IMR-90 (cell line): ENCODE measurements at regions not wholly inside any gene's neighbourhood (a gene's known extent, or its start where the extent isn't known, plus 50 kb on each side); places are given as distances from the start of the nearest gene placed in this dataset.
"Not testable (repeated sequence)": the region's sequence is repeated elsewhere in the genome, so short reads cannot be mapped to it uniquely, and the experiment has no call there.

Experiments
- ATAC-seq: fragments of 200-7000 bp; cut with Tn5 transposase; 2 replicates; pipeline ENCODE4 v1.9.1; 2020; ENCODE audit warnings: low read depth, mild to moderate bottlenecking, moderate library complexity
- BruUV-seq: library from RNA; stranded (reverse); fragments of 400-500 nt; replicated peaks from 2 replicates; lab custom pipeline; 2021; lab: Mats Ljungman, UMichigan
- CTCF ChIA-PET: fragments of 300-600 bp; formaldehyde crosslinking; extraction: SDS; loops from one replicate; lab custom pipeline; 2021; ENCODE audit warnings: antibody characterized with exemption; lab: Yijun Ruan, JAX
- POLR2A ChIA-PET: fragments of 300-600 bp; sonication (Branson Sonifier 250); formaldehyde crosslinking; loops from one replicate; lab custom pipeline; 2022; ENCODE audit warnings: antibody characterized with exemption; ENCODE audit not compliant: unreplicated experiment; lab: Charles Lee
- DNase-seq: peaks from one replicate; pipeline ENCODE4 v3.0.0; 2013
- H2AFZ ChIP-seq: replicated peaks from 2 replicates; pipeline ENCODE3; 2013; ENCODE audit warnings: low read length, mild to moderate bottlenecking; ENCODE audit not compliant: poor library complexity
- H2AK5ac ChIP-seq: 2 replicates; pipeline ENCODE4 v1.6.1; 2013; ENCODE audit warnings: low read depth, low read length, inconsistent platforms
- H2AK9ac ChIP-seq: replicated peaks from 2 replicates; pipeline ENCODE3; 2013; ENCODE audit warnings: mild to moderate bottlenecking, low read depth, low read length, moderate library complexity; ENCODE audit not compliant: poor library complexity
- H2BK120ac ChIP-seq: 2 replicates; pipeline ENCODE4 v1.6.1; 2013; ENCODE audit warnings: low read depth, low read length, inconsistent platforms
- H2BK15ac ChIP-seq: 3 replicates; pipeline ENCODE4 v1.6.1; 2013; ENCODE audit warnings: low read depth, low read length, inconsistent platforms
- H2BK20ac ChIP-seq: 2 replicates; pipeline ENCODE4 v1.6.1; 2013; ENCODE audit warnings: low read depth, mild to moderate bottlenecking, inconsistent platforms, low read length, moderate library complexity
- H2BK5ac ChIP-seq: 2 replicates; pipeline ENCODE4 v1.6.1; 2013; ENCODE audit warnings: mild to moderate bottlenecking, low read depth, low read length, inconsistent platforms; ENCODE audit not compliant: poor library complexity, severe bottlenecking
- H3K14ac ChIP-seq: replicated peaks from 2 replicates; pipeline ENCODE4 v1.6.1; 2013; ENCODE audit warnings: low read depth, low read length, inconsistent platforms
- H3K18ac ChIP-seq: 2 replicates; pipeline ENCODE4 v1.6.1; 2013; ENCODE audit warnings: low read depth, low read length, control low read depth
- H3K23ac ChIP-seq: 2 replicates; pipeline ENCODE4 v1.6.1; 2013; ENCODE audit warnings: low read depth, low read length, inconsistent platforms
- H3K27ac ChIP-seq: 2 replicates; pipeline ENCODE4 v1.5.1; 2013; ENCODE audit warnings: mild to moderate bottlenecking, control low read depth, low read length; ENCODE audit not compliant: insufficient read depth
- H3K27me3 ChIP-seq: 2 replicates; pipeline ENCODE4 v1.6.1; 2013; ENCODE audit warnings: low read length; ENCODE audit not compliant: control insufficient read depth, insufficient read depth
- H3K36me3 ChIP-seq: 2 replicates; pipeline ENCODE4 v1.6.1; 2013; ENCODE audit warnings: low read length, mixed read lengths; ENCODE audit not compliant: control insufficient read depth, insufficient read depth
- H3K4ac ChIP-seq: 2 replicates; pipeline ENCODE4 v1.6.1; 2013; ENCODE audit warnings: low read depth, low read length, inconsistent platforms
- H3K4me1 ChIP-seq: 2 replicates; pipeline ENCODE4 v1.6.1; 2013; ENCODE audit warnings: low read length, mixed read lengths; ENCODE audit not compliant: control insufficient read depth, insufficient read depth
- H3K4me2 ChIP-seq: 2 replicates; pipeline ENCODE4 v1.6.1; 2013; ENCODE audit warnings: low read depth, mild to moderate bottlenecking, control low read depth, low read length, moderate library complexity
- H3K4me3 ChIP-seq: 2 replicates; pipeline ENCODE4 v1.5.1; 2013; ENCODE audit warnings: low read depth, mild to moderate bottlenecking, control low read depth, low read length, moderate library complexity; ENCODE audit not compliant: insufficient read depth
- H3K56ac ChIP-seq: 2 replicates; pipeline ENCODE4 v1.6.1; 2013; ENCODE audit warnings: low read length, inconsistent platforms; ENCODE audit not compliant: insufficient read depth; ENCODE audit errors: extremely low read depth
- H3K79me1 ChIP-seq, 2 experiments: 2 replicates each; pipeline ENCODE4 v1.6.1; 2013; ENCODE audit warnings: low read length in 2 of 2, inconsistent platforms in 1 of 2, low read depth in 1 of 2
- H3K9ac ChIP-seq: 2 replicates; pipeline ENCODE4 v1.6.1; 2013; ENCODE audit warnings: low read depth, low read length, control low read depth
- H3K9me1 ChIP-seq: 2 replicates; pipeline ENCODE4 v1.6.1; 2013; ENCODE audit warnings: low read length, inconsistent platforms; ENCODE audit not compliant: insufficient read depth
- H3K9me3 ChIP-seq: 2 replicates; pipeline ENCODE4 v1.6.1; 2013; ENCODE audit warnings: low read length; ENCODE audit not compliant: control insufficient read depth, insufficient read depth
- H4K20me1 ChIP-seq: 2 replicates; pipeline ENCODE4 v1.6.1; 2013; ENCODE audit warnings: low read length, inconsistent platforms; ENCODE audit not compliant: insufficient read depth
- H4K5ac ChIP-seq: 2 replicates; pipeline ENCODE4 v1.6.1; 2013; ENCODE audit warnings: mild to moderate bottlenecking, low read depth, low read length, control low read depth
- H4K8ac ChIP-seq, 2 experiments: 2 replicates each; pipeline ENCODE4 v1.6.1; 2013; ENCODE audit warnings: low read depth in 2 of 2, low read length in 2 of 2, control low read depth in 1 of 2, inconsistent platforms in 1 of 2
- H4K91ac ChIP-seq: 2 replicates; pipeline ENCODE4 v1.6.1; 2013; ENCODE audit warnings: low read depth, low read length, inconsistent platforms; ENCODE audit not compliant: insufficient read depth
- WGBS, 2 experiments: methylation state at CpG; one replicate each; pipeline versions ENCODE4 v1.1.5 to v1.1.7; 2013; ENCODE audit warnings: missing lambda C conversion rate in 2 of 2; ENCODE audit not compliant: insufficient read length in 1 of 2; ENCODE audit errors: extremely low coverage in 2 of 2; 5-methylcytosine and 5-hydroxymethylcytosine counted together
- dilution Hi-C: fragments of 300-500 bp; cut with HindIII; formaldehyde crosslinking; loops from one replicate; pipeline ENCODE4 v1.14.3; 2018; ENCODE audit warnings: low sequenced_read_pairs; ENCODE audit not compliant: unreplicated experiment
- in situ Hi-C: fragments of 300-500 bp; cut with MboI; formaldehyde crosslinking; loops from 3 replicates; pipeline ENCODE4 v1.14.3; 2019; ENCODE audit warnings: low sequenced_read_pairs, inconsistent platforms, mixed read lengths
- intact Hi-C: fragments of 100-400 bp; cut with micrococcal nuclease; formaldehyde crosslinking; loops from 2 replicates; pipeline ENCODE4 v1.10.0; 2022

- H3K4me2 ChIP-seq, H3K36me3 ChIP-seq, H2BK15ac ChIP-seq, H3K27me3 ChIP-seq, dilution Hi-C loops, H3K4me1 ChIP-seq, H4K8ac ChIP-seq, H4K91ac ChIP-seq, H2AFZ ChIP-seq, ATAC-seq, H3K14ac ChIP-seq, H4K5ac ChIP-seq, H3K9ac ChIP-seq, H3K4me3 ChIP-seq, H3K79me1 ChIP-seq, H2AK9ac ChIP-seq, H3K9me1 ChIP-seq, H3K23ac ChIP-seq, intact Hi-C loops, H3K56ac ChIP-seq, H2AK5ac ChIP-seq, DNase-seq, H3K18ac ChIP-seq, H3K4ac ChIP-seq, H2BK20ac ChIP-seq, in situ Hi-C loops, H3K9me3 ChIP-seq, H2BK5ac ChIP-seq, CTCF ChIA-PET, H4K20me1 ChIP-seq, H2BK120ac ChIP-seq, H3K27ac ChIP-seq, BruUV-seq, POLR2A ChIA-PET: not testable (repeated sequence)
- 98% methylated on average over 6 of the region's 36 CpGs; no CpG with 5 or more reads in 1 of the 2 experiments for WGBS, 2 experiments
These were observed 51.0 kb upstream of the CDYL start for GRCh38 chr6:4725136-4725760.

GRCh38 chr6:4724727-4725126 is 51.5 kb upstream of the CDYL start:
- H3K56ac ChIP-seq, H3K27me3 ChIP-seq, in situ Hi-C loops, H3K9me3 ChIP-seq, H3K14ac ChIP-seq, H3K79me1 ChIP-seq, H4K91ac ChIP-seq, H2BK5ac ChIP-seq, H2BK20ac ChIP-seq, H3K4me1 ChIP-seq, H3K4me3 ChIP-seq, ATAC-seq, H3K27ac ChIP-seq, H4K8ac ChIP-seq, dilution Hi-C loops, H3K4ac ChIP-seq, H3K9me1 ChIP-seq, BruUV-seq, H3K36me3 ChIP-seq, CTCF ChIA-PET, H2AFZ ChIP-seq, H3K4me2 ChIP-seq, H4K20me1 ChIP-seq, H3K23ac ChIP-seq, H4K5ac ChIP-seq, DNase-seq, POLR2A ChIA-PET, H3K9ac ChIP-seq, H2BK15ac ChIP-seq, H2BK120ac ChIP-seq, H3K18ac ChIP-seq, intact Hi-C loops, H2AK5ac ChIP-seq, H2AK9ac ChIP-seq: not testable (repeated sequence)
- 83% methylated on average over 1 of the region's 7 CpGs; no CpG with 5 or more reads in 1 of the 2 experiments for whole genome bisulfite sequencing, 2 experiments
